Activated T-cell treated with anti-CD3 and anti-CD28 coated beads for 48 hours (primary cell): ENCODE measurements at regions not wholly inside any gene's neighbourhood (a gene's known extent, or its start where the extent isn't known, plus 50 kb on each side); places are given as distances from the start of the nearest gene placed in this dataset.
"Not testable (repeated sequence)": the region's sequence is repeated elsewhere in the genome, so short reads cannot be mapped to it uniquely, and the experiment has no call there.

ENCODE experiments used
- DNase-seq: peaks from one replicate; pipeline ENCODE4 v3.0.0-alpha.2; 2020; ENCODE audit warnings: low read depth

DNA sequence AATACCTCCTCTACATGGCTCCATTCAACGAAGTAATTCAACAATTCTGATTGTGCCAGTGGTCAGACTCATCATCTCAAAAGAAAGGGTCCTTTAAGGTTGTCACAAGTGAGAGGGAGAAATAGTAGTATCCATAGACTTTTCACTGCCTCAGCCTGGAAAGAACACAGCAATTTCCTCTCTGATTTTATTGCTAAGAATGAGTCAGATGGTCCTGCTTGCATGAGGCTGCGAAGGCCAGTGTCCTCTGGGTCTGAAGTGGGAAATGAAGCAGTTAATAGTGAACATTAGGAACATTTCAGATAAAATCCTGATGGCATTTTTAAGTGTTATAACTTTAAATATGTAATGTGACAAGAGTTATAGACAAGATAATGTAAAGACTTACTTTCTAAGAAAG, 979.0 kb downstream of the EFNA5 start:
- no peak for DNase-seq

DNA sequence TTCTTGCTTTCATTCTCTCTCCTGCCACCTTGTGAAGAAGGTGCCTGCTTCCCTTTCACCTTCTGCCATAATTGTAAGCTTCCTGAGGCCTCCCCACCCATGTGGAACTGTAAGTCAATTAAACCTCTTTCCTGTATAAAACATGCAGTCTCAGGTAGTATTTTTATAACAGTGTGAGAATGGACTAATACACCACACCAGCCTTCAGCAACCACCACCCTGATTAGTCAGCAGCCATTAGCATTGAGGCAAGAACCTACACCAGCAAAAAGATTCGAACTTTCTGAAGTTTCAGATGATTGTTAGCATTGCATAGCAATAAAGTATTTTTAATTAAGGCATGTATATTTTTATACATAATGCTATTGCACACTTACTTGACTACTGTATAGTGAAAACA, 980.2 kb downstream of the EFNA5 start:
- no peak for DNase-seq

DNA sequence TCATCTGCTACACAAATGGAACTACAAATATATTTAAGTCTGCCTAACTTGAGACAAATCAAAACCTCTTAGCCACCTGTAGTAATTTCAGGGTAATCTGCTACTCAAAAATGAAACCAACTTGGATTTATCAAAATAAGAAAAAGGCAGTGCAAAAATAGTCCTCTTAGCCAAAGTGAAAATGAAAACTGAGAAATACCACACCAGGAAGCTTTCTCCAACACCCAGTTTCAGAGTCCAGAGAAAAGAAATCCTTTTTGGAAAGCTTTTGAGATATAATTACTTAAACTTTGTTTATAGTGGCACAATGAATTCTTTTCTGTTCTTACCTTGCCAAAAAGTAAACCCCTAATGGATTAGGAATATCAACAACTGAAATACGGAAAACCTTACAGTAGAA, 990.4 kb downstream of the EFNA5 start:
- DNase-seq = no peak

DNA sequence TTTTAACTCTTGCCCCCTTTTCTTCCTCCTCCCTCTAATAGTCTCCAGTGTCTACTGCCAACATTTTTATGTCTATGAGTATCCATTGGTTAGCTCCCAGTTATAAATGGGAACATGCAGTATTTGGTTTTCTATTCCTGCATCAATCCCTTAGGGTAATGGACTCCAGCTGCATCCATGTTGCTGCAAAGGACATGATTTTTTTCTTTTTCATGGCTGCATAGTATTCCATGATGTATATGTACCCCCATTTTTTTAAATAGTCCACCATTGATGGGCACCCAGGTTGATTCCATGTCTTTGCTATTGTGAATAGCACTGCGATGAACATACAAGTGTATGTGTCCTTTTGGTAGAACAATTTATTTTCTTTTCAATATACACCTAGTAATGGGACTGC, 993.7 kb downstream of the EFNA5 start:
- DNase-seq = no peak

DNA sequence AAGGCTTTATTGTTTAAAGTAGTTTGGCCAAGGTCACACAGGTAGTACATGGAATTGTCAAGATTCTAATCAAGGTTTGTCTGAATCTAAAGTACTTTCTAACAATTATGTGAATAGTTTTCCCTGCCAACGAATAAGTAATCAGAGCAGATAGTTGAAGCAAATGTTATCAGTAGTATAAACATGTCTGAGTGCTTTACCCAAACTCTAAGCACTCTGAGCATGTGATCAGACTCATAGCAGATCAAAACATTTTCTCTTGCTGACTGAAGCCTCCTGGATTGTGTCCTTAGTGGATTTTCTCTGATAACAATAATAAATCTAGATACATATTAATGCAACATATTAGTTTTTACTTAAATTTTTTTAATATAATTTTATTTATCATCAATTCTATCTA, 995.0 kb downstream of the EFNA5 start:
- DNase-seq = no peak

DNA sequence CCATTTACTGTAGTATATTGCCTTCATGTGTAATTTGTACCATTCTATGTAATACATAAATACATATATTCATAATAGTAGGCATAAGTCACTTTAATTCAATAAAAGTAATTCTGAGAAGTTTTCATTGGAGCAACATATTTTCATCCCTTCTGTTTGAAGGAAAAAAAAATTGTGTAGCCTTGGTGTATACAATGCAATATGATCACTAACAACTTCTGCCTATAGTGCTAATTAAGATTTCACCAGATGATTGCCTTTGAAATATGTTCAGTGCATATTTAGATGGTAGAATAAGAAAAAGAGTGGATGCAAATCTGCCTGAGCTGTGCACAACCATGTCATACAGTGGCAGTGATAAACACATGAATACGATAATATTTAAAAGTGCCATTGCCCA, 996.8 kb downstream of the EFNA5 start:
- no peak for DNase-seq

DNA sequence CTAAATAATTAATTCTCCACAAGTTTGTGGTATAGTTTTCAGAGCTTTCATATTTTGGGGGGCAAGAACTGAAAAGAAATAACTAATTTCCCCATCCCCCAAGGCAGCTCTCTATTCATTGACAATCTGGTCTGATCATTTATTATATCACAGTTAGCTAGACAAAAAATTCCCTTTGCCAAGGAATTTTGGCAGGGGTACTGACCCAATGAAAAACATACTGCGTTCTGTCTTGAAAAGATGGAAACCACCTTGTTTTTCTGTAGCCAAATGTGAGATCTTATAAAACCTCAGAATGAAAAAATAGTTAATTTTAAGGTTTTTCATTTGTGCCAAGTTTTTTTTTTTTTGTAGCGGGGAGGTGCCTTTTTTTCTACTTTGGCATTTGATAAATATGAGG, 1008.9 kb downstream of the EFNA5 start:
- no peak for DNase-seq

DNA sequence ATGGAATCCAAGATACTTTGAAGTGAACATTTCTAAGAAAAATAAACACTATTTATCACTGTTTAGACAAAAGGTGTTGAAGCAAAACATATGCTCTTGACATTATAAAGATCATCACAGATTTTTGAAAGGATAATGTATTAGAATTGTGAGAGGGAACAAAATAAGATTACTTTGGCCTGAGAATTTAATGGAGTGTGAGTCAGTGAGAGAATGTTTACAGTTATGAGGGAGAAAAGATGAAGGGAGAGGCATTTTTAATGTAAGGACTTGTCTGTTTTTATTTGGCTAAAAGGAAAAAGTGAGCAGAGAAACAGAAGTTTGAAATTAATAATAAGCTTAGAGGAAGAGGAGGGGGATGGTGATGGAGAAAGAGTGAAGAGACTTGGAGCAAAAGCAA, 1010.1 kb downstream of the EFNA5 start:
- no peak for DNase-seq

DNA sequence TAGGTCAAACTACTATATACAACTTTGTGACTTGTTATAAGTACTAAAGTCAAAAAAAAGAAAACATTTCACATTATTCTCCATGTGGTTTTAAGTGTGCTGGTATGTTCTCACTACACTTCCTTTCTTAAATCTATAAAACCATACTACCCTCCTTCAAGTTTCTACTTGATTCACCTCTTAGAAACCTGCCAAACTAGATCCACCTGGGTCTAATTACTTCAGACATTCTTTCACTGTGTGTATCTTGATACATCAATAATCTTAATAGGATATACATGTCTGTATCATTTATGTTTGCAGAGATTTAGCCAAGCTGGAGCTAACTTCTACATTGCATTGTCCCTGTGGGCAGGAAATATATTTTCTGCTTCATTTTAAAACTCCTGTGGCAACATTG, 1012.6 kb downstream of the EFNA5 start:
- DNase-seq = no peak

DNA sequence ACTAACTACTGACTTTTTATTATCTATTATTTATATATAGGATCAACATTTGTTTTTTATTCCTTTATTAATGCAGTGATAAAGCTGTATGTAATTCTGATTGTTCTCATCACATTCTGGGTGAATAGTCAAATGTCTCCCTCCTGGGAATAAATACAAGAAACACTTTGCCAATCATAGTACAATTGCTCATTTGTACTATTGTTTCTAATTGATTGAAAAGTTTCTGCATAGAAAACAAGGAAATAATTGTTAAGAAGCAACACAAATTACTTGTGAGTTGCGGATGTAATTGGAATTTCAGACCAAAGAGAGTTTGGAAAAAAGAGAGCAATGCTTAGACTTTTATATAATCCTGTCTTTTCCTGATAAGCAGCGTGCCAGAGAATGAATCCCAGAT, 1013.9 kb downstream of the EFNA5 start:
- no peak for DNase-seq

DNA sequence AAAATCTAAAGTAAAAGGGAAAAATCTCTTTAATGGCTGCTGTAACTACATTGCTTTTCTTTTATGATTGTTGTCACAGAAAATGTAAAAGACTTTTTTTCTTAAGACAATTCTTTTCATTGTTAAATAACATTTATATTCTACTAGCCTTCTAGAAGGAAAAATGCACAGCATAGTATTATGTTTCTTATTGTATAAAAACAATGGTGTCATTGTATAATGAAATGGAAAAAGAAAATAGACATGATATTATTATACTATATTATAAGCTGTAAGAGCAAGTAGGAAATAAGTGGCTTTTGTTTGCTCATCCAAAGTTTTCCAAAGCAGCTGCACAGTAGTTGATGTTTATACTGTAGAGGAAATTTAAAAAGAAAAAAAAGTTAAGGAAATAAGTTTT, 1021.7 kb downstream of the EFNA5 start:
- DNase-seq = no peak

DNA sequence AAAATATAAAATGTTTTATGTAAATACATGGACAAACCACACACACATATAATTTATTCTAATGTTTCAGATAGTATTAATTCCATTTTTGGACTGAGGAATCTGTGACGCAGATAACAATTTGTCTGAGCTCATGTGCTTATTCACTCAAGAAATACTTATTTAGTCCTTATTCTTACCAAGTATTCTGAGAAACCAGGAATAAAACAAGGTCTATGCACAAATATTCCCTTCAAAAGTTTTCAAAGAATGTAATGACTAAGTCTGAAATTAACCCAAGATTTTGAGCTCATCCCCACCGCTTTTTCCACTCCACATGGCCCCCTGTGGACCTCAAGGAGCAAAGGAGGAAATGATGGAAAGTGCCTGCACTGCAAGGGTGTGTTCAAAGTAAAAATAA, 1022.3 kb downstream of the EFNA5 start:
- no peak for DNase-seq

DNA sequence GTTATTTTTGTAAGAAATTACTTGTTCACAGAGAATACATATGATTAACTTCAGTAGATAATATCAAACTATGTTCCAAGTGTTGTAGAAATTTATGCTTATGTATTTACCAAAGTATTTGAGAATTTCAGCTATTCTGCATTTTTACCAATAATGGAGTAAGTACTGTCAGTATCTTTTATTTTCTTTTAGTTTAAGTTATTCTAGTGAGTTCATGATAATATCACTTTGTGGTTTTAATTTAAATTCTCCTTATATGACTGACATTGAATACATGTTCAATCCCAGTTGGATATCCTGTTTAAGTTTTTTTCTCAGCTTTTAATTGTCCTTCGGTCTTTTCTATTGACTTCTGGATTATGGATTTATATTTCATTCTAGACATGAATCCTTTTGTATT, 1024.6 kb downstream of the EFNA5 start:
- DNase-seq = no peak

DNA sequence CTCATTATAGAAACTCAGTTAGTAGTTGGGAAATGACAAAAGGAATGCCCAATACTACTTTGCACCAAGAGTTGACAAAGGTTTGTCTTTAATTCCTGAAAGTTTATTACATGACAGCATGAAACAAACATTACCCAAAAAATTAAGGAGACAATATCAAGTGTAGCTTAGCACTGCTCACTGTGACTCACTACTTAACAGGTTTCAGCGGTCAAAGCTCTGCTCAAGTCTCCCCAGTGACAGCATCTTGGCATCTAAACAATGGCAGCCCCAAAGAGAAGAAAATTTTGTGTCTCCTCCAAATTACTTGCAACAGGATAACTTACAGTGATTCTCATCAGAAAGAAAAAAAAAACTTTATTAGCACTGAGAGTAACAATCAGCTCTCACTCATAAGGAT, 1030.2 kb downstream of the EFNA5 start:
- DNase-seq = no peak

DNA sequence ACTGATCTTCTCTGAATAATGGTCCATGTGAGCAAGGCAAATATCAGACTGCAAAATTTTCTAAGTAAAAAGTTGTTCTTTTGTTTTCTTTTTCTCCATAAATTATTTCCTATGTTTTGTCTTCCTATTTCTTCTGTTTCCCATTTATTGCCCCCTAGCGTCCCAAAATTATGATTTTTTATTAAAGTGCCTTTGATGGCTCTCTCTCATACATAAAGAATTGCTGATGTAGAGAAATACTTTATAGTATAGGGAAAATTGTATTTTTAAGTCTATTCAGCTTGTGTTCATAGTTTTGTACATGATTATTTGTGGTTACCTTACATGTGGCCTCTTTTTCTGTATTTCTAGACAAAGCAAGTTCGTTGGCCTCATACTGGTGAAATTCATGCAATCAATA, 1031.2 kb downstream of the EFNA5 start:
- no peak for DNase-seq

DNA sequence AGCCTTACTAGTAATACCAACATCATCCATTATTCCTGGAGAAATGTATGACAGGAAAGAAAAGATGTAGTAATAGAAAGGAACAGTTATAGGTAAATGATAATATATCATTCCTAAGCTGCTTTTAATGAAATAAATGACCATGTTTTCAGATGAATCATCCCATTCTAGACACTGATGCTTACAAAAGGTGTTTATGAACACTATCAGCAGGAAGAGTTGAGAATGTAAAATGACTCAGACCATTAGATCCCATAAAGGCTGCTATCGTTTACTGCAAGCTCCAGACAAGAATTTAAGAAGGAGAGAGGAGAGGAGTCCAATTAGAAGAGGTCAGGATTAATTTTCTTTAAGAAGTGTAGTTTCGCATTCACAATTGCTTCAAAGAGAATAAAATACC, 1033.5 kb downstream of the EFNA5 start:
- DNase-seq = no peak

DNA sequence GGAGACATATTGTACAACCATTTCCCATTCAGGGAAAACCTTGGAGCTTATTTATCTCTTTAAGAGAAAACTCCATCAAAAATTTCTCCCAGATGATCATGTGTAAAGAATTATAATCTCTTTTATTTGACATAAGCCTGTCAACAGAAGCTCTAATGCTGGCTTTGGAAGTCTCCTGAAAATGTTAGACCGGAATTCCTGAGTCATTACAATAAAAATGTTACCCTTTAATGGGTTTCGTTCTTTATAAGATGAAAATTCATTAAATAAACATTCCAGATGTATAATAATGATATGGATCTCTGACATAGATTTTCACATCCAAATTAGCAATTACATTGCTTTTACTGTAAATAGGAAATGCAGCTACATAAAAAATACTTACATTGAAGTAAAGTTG, 1036.4 kb downstream of the EFNA5 start:
- DNase-seq = no peak

DNA sequence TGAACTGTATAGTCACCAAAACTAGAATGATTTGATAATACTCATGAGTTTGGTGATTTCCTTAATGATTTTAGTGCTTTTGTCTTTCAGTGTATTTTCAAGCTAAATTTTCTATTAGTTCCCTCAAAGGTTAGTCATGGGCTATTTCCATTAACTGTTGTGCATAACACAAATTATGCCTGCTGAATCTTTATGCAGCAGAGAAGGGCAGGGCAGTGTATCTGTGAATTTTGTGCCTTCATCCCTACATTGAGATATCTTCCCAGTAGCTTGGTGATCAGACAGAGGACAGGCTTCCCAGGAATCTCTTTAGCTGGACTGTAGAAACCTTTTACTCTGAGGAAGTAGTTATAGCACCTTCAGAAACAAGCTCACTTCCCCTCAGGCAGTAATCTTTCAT, 1036.9 kb downstream of the EFNA5 start:
- DNase-seq = no peak

DNA sequence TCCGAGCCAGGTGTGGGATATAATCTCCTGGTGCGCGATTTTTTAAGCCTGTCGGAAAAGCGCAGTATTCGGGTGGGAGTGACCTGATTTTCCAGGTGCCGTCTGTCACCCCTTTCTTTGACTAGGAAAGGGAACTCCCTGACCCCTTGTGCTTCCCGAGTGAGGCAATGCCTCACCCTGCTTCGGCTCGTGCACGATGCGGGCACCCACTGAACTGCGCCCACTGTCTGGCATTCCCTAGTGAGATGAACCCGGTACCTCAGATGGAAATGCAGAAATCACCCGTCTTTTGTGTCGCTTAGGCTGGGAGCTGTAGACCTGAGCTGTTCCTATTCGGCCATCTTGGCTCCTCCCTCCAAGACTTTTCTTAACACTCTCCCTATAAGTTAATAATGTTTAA, 1042.3 kb downstream of the EFNA5 start:
- DNase-seq = not testable (repeated sequence)

DNA sequence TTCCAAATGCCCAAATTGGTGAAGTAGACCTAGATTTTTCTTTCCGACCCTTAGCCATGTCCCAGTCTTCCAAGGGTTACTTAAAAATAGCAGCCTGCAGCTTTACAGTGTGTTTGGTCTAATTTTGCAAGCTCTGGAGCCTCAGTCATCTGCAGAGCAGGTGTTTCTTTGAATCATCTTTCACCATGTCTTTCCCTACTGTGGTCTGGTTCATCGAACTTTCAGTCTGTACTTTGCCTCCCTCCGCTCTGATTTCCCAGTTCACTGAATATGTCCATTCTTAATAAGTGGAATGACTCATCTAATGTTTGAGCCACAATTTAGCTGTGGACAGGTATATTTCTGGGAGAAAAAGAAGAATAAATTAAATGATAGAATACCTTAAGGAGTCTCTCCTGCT, 1060.7 kb downstream of the EFNA5 start:
- DNase-seq = no peak

DNA sequence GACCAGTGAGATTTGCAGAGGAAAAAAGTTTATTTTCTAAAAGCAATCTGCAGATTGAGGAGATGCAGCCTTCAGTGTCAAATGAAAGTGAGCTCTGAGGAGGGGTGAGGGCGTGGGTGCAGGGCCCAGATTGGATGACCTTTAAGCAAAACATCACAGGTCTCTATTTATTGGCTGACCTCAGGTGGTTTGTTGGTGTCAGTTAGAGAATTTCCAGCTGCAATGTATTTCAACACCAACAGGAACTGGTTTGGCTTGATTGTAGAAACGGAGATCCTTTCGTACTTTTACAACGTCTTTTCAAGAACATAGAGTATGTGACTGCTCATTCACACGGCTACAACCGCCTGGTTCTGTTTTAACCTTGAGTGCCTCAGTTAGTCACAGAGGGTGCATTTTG, 1069.1 kb downstream of the EFNA5 start:
- DNase-seq = no peak

DNA sequence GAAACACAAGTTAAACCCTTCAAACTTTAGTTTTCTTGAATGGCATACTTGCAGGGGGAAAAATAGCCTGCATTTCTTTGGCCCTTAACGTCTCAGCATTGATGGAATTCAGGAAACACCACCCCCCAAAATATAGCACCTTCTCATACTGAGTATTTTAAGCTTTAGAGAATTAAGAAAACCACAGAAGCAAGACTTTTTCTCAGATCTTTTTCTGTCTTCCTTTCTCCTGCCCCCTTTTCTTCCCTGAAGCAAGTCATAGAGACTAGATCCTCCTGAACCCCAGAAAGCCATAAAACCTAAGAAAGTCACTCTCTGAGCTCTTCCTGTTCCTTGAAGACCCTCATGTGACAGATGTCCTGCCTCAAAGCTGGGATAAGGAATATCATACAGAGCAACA, 1069.9 kb downstream of the EFNA5 start:
- no peak for DNase-seq

DNA sequence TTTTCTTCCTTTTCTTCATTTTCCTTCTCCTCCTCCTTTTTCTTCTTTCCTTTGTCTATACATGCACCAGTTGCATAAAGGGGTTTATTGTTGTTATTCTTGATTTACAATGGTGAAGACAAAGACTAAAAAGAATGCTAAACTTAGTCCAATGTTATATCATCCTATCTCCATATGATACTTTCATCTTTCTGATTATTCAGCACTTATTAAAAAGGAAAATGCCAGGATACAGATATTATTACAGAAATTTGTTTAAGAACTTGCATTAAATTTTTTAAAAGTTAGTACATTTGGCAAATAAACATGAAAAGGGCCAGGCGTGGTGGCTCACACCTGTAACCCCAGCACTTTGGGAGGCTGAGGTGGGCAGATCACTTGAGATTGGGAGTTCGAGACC, 1074.9 kb downstream of the EFNA5 start:
- no peak for DNase-seq

DNA sequence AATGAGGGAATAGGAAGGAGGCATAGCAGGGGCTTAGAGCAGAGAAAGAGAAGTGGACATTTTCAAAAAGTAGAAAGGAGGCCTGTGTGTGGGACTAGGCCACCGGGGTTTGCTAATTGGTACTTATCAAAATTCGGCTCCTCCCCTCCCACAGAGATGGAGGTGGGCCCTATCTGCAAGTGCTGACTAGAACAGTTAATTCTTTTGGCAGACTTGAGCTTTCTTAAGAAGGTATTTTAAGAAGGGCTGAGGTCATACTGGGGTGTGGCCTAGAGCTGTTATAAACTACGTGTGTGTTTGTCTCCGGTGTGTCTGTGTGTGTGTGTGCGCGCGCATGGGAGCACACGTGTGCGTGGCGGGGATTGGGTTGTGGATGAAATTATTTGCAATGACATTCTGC, 1086.5 kb downstream of the EFNA5 start:
- no peak for DNase-seq

DNA sequence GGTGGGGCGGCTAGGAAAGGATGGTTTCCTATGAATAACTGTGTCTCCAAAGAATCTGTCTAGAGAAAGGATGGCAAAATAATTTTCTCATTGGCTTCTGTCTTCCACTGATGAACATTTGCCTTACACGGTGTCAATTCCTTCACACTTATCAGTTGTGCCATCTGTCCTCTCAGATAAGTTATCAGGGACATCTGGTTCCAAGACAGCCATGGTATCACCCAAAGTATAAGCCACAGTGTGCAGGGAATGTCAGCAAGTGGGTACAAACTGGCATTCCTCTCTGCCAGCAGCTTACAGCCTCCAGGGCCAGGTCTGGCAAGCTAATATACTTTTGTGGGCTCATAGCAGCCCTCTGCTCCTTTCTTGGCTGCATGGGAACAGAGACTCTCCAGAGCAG, 1092.0 kb downstream of the EFNA5 start:
- DNase-seq = no peak

DNA sequence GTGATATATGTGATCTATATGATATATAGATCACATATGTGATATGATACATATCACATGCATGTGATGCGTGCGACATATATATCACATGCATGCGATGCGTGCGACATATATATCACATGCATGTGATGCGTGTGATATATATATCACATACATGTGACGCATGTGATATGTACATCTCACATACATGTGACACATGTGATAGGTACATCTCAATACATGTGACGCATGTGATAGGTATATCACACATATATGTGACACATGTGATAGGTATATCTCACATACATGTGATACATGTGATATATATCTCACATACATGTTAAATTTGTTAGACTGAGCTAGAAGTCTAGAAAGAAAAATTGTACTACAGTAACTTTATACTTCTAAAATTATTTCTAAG, 1095.9 kb downstream of the EFNA5 start:
- DNase-seq = no peak
